ENCODE measurements at regions not wholly inside any gene's neighbourhood (a gene's known extent, or its start where the extent isn't known, plus 50 kb on each side); places are given as distances from the start of the nearest gene placed in this dataset.

GRCh38 chr13:73403355-73404120 lies 344.7 kb downstream of the KLF5 start:
- no peak for DNase-seq (ENCODE audit: low read depth in 2 of 2)

DNA sequence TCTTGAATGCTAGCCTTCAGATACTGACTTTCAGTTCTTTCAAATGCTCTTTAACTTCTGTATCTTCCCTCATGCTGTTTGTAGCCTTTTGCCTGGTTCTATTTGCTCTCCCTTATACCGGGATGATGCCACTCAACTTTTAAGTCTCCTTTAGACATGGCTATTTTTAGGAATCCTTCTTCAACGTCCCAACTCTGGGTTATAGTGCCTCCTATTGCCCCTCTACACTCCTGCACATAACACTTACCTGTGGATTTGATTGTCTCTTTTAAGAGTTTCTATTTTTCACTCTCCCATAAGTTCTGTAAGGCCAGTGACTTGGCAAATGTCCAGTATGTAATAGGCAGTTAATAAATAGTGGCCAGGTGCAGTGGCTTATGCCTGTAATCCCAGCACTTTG lies 343.0 kb downstream of the KLF5 start:
- no peak for DNase-seq (ENCODE audit: low read depth in 2 of 2)

DNA sequence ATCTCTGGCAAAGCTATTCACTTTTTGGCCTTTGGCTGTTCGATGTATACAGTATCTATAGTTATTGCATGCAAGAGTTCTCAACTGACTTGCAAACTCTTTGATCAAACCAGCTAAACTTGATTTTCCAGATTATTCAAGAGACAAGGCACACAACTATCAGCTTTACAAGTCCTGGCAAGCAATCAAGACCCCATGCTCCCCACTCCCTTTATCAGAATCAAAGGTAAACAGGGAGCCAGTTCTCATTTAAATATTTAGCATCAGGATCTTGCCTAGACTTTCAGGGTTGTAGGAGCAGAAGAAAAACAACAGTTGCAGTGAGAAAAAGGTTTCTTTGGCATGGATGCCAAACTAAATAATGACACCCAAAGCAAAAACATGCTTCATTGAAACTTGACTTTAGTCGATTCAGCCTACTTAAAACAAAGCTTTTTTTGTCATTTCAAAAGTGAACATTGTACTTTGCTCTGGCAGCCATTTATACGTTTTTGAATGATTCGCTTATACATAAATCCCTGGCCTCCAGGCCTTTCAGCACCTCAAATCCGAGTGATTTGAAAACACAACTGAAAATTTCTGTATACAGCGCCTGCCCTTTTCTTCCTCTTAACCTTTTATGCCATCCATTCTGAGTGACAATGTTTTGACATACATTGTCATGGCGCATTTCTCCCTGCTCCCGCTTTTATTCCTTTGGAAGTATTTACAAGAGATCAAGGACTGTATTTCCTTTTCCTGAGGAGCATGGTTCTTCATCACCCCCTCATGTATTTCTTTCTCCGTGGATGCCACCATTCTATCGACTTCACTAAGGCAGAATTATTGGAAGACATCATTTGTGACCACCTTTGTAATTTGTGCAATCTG lies 340.8 kb downstream of the KLF5 start:
- no peak for DNase-seq (ENCODE audit: low read depth in 2 of 2)

- no peak for DNase-seq (ENCODE audit: low read depth in 2 of 2)
These were observed 338.9 kb downstream of the KLF5 start for GRCh38 chr13:73397496-73398305.

GRCh38 chr13:73394066-73394465 lies 335.3 kb downstream of the KLF5 start:
- no peak for DNase-seq (ENCODE audit: low read depth in 2 of 2)

DNA sequence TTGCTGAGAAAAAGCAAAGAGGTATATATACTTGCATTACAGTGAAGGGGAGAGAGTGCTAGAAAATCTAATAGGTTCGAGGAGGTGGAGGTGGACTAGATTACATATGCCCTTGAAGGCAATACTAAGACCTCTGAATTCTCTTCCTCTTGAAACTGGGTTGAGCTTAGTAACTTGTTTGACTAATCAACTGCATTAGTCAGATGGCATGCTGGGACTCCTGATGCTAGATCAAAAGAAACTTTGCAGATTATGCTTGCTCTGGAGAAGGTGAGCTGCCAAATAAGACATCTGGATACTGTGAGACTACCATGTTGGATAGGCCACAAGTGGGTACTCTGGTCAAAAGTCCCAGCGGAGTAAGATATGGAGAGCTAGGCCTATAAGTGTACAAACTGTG lies 331.3 kb downstream of the KLF5 start:
- no peak for DNase-seq (ENCODE audit: low read depth in 2 of 2)

DNA sequence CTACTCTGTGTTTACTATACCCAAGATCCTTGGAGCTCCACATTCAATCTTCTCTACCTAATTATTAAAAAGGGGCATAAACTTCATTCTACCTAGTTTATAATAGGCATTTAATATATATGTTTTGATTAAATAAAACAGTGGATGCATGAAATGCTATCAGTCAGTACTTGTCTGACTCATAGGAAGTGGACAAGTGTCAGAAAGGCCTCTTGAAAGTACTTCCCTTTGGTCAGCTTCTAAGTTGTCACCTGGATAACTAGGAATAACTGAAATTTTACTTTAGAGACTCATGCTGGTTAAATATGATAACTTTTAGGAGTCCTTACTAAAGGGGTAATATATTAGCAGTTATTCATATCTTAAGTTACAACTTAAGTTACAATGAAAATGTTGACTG lies 329.8 kb downstream of the KLF5 start:
- DNase-seq (ENCODE audit: low read depth in 2 of 2) = no peak

DNA sequence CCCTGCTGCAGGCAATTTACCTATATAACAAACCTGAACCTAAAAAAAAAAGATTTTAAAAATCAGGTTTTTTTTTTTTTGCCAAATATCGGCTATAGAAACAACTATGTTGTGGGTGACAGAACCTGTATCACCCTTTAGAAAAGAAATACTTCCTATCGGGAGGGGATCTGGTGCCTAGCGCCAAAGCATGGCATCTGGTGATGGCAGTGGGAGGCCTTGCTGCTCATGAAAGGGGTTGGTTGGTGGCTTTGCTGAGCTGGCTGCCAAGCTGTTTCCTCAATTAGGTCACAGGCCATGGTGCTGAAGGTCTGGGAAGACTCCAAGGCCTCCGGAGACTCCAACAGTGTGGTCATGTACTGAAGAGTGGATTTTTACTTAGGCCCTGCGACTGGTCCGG lies 328.5 kb downstream of the KLF5 start:
- DNase-seq (ENCODE audit: low read depth in 2 of 2) = no peak

GRCh38 chr13:73385848-73386247 lies 327.0 kb downstream of the KLF5 start:
- no peak for DNase-seq (ENCODE audit: low read depth in 2 of 2)

- DNase-seq (ENCODE audit: low read depth in 2 of 2) = no peak
These were observed 314.1 kb downstream of the KLF5 start for GRCh38 chr13:73372666-73373627.

DNA sequence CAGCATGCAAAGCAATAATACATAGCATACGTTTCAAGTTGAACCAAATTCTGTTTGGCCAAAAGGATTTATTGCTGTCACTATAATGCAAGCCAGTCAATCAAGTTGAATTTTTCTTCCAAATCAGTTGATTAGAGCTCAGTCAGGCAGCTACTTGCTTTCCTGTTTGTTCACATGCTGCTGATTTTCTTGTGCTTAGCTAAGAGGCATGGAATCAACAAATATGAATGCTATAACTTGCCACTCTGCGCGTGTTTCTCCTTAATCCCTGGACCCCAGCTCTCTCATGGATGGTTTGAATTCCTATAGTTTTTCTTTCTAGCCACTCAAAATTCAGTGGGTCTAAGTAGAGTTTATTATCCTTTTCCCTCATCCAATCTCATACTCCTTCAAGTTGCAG lies 311.3 kb downstream of the KLF5 start:
- DNase-seq (ENCODE audit: low read depth in 2 of 2) = no peak

DNA sequence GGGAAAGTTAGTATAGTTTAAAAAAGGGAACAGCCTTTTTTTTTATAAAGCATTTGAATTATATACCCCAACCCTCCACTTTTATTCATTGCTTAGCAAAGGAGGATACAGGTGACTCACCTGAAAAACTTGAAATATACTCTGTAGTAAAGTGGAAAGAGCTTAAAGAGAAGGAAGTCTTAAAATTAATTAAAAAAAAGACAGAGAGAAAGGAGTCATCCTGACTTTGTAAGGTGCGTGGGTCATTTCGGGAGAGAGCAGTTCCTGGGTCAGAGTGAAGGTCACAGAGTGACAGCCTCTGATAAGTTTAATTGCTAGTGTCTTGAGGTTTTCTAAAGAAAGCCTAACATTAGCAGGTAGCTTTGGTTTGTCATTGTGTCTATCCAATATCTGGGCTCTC lies 310.3 kb downstream of the KLF5 start:
- no peak for DNase-seq (ENCODE audit: low read depth in 2 of 2)

- DNase-seq (ENCODE audit: low read depth in 2 of 2) = no peak
These were observed 309.8 kb downstream of the KLF5 start for GRCh38 chr13:73368608-73369007.

GRCh38 chr13:73367886-73368285 lies 309.1 kb downstream of the KLF5 start:
- no peak for DNase-seq (ENCODE audit: low read depth in 2 of 2)

DNA sequence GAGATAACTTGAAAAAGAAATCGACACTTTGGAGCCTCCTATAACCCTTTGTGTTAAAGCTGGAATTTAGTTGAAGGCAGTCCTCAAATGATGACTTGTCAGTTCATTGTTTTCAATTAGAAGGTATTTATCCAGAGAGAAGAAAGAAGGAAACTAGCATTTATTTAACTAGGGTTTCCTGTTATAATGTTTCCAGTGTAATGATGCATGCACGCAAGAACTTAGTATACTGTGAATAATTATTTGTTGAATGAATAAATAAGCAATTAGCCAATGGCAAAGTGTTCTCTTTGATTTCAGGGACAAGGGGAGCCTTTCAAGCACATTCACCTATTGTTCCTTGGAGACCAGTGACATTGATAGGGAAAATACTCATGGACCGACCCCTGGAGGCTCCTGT lies 307.4 kb downstream of the KLF5 start:
- no peak for DNase-seq (ENCODE audit: low read depth in 2 of 2)

GRCh38 chr13:73365681-73366080 lies 306.9 kb downstream of the KLF5 start:
- DNase-seq (ENCODE audit: low read depth in 2 of 2) = no peak

GRCh38 chr13:73365252-73365651 lies 306.4 kb downstream of the KLF5 start:
- no peak for DNase-seq (ENCODE audit: low read depth in 2 of 2)

DNA sequence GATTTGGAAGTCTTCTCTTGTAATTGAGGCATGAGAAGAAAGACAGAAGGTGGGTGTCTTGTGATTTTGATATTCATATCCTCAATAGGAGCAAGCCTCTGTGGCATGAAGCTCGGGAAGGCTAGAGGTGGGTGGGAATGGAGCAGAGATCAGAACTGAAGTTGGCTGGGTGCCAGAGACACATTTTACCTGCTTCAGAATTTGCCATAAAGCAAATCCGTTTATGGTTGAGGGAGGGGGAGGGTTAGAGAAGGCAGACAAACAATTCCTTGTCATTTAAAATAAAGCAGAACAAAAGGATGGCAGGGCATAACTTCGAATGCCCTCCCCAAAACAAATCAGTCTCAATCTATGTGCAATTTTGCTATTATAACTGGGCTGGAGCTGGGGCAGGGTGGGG lies 305.9 kb downstream of the KLF5 start:
- DNase-seq (ENCODE audit: low read depth in 2 of 2) = no peak

DNA sequence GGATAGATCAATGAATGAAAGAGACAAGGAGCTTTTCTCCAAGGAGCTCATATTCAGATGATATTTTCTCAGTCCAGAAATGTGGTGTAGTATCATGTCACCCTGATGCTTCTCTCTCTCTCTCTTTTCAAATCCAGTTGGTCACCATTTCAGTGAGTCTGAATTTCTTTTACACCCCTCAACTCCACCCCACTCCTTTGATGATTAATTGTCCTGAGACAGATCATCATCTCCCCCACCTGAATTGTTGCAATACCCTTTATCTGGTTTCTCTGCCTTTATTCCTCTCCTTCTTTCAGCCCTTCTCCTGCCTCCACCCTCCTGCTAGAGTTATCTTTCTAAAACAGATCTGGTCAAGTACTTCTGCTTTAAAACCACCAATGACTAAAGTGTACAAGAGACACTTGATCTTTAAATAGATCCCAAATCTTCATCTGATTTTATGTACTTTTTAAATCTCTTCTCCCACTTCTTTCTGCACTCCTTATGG lies 299.8 kb downstream of the KLF5 start:
- DNase-seq (ENCODE audit: low read depth in 2 of 2) = no peak

GRCh38 chr13:73355134-73355533 lies 296.3 kb downstream of the KLF5 start:
- DNase-seq (ENCODE audit: low read depth in 2 of 2) = no peak

- no peak for DNase-seq (ENCODE audit: low read depth in 2 of 2)
These were observed 292.9 kb downstream of the KLF5 start for GRCh38 chr13:73351730-73352129.

Measured in activated CD8-positive, alpha-beta memory T cell treated with anti-CD3 and anti-CD28 coated beads for 4 hours (primary cell).